ENCODE measurements at regions not wholly inside any gene's neighbourhood (a gene's known extent, or its start where the extent isn't known, plus 50 kb on each side); places are given as distances from the start of the nearest gene placed in this dataset.

DNA sequence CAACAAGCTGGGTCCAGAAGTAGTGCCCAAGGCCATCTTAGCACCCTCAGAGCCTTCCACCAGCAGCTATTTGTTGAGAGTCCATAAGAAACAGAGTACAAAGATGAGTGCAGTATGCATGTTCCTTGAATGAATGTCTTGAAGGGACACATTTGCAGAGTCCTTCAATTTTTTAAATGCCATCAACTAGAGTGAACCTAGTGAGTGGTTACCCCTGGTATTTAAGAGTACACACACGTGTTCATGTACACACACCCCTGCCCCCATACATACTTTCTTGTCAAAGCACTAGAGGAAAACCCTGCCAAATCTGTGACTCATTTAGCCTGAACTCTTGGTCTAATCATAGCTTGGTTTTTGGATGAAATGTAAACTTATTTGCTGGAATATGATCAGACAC lies 84.5 kb upstream of the GALNT15 start:
- H3K36me3 ChIP-seq (ENCODE audit: insufficient read depth, low read length) = no peaks in the 10 kb centered on the region
- TF ChIP-seq POLR2AphosphoS5 (IDR thresholded peaks at IDR 0.05) (no peak), RAD21 (conservative IDR thresholded peaks at IDR 0.05) (no peak), SMC3 (conservative IDR thresholded peaks at IDR 0.05; ENCODE audit: poor library complexity) (no peak), TAF1 (IDR thresholded peaks at IDR 0.05; ENCODE audit: low read depth) (no peak), MXI1 (conservative IDR thresholded peaks at IDR 0.05; ENCODE audit: poor library complexity, severe bottlenecking) (no peak), EP300 (conservative IDR thresholded peaks at IDR 0.05; ENCODE audit: poor library complexity, severe bottlenecking) (no peak), EZH2 (IDR thresholded peaks at IDR 0.05; ENCODE audit: borderline replicate concordance, insufficient read depth, low read length, poor library complexity, severe bottlenecking) (no peak)
- TF ChIP-seq, protein P1, sequence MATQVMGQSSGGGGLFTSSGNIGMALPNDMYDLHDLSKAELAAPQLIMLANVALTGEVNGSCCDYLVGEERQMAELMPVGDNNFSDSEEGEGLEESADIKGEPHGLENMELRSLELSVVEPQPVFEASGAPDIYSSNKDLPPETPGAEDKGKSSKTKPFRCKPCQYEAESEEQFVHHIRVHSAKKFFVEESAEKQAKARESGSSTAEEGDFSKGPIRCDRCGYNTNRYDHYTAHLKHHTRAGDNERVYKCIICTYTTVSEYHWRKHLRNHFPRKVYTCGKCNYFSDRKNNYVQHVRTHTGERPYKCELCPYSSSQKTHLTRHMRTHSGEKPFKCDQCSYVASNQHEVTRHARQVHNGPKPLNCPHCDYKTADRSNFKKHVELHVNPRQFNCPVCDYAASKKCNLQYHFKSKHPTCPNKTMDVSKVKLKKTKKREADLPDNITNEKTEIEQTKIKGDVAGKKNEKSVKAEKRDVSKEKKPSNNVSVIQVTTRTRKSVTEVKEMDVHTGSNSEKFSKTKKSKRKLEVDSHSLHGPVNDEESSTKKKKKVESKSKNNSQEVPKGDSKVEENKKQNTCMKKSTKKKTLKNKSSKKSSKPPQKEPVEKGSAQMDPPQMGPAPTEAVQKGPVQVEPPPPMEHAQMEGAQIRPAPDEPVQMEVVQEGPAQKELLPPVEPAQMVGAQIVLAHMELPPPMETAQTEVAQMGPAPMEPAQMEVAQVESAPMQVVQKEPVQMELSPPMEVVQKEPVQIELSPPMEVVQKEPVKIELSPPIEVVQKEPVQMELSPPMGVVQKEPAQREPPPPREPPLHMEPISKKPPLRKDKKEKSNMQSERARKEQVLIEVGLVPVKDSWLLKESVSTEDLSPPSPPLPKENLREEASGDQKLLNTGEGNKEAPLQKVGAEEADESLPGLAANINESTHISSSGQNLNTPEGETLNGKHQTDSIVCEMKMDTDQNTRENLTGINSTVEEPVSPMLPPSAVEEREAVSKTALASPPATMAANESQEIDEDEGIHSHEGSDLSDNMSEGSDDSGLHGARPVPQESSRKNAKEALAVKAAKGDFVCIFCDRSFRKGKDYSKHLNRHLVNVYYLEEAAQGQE (IDR thresholded peaks at IDR 0.05; ENCODE audit: borderline replicate concordance) = no peak
- TF ChIP-seq, protein P2, sequence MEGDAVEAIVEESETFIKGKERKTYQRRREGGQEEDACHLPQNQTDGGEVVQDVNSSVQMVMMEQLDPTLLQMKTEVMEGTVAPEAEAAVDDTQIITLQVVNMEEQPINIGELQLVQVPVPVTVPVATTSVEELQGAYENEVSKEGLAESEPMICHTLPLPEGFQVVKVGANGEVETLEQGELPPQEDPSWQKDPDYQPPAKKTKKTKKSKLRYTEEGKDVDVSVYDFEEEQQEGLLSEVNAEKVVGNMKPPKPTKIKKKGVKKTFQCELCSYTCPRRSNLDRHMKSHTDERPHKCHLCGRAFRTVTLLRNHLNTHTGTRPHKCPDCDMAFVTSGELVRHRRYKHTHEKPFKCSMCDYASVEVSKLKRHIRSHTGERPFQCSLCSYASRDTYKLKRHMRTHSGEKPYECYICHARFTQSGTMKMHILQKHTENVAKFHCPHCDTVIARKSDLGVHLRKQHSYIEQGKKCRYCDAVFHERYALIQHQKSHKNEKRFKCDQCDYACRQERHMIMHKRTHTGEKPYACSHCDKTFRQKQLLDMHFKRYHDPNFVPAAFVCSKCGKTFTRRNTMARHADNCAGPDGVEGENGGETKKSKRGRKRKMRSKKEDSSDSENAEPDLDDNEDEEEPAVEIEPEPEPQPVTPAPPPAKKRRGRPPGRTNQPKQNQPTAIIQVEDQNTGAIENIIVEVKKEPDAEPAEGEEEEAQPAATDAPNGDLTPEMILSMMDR (IDR thresholded peaks at IDR 0.05; ENCODE audit: poor library complexity, severe bottlenecking) = no peak
- no peaks in the 10 kb centered on the region for H3K79me2 ChIP-seq (replicated peaks; ENCODE audit: insufficient read depth, low read length)
- H3K4me2 ChIP-seq (ENCODE audit: low read length) = no peak overlapping the region
- H3K27me3 ChIP-seq (ENCODE audit: insufficient read depth, low read depth, low read length) = no peaks in the 10 kb centered on the region
- no peak overlapping the region for H3K9ac ChIP-seq (ENCODE audit: low read length)
- H4K20me1 ChIP-seq (ENCODE audit: insufficient read depth) = no peaks in the 10 kb centered on the region
- no peaks in the 10 kb centered on the region for H3K9me2 ChIP-seq (ENCODE audit: insufficient read depth, low read length)
- no peak overlapping the region for H3K27ac ChIP-seq (ENCODE audit: low read length)
- no peaks in the 10 kb centered on the region for H3F3A ChIP-seq (ENCODE audit: insufficient read depth, low read length, poor library complexity, severe bottlenecking)
- no peak overlapping the region for H3K4me3 ChIP-seq (ENCODE audit: low read length)
- H3K9me3 ChIP-seq (ENCODE audit: low read length) = no peaks in the 10 kb centered on the region
- no peak overlapping the region for H2AFZ ChIP-seq (ENCODE audit: low read depth, low read length)

DNA sequence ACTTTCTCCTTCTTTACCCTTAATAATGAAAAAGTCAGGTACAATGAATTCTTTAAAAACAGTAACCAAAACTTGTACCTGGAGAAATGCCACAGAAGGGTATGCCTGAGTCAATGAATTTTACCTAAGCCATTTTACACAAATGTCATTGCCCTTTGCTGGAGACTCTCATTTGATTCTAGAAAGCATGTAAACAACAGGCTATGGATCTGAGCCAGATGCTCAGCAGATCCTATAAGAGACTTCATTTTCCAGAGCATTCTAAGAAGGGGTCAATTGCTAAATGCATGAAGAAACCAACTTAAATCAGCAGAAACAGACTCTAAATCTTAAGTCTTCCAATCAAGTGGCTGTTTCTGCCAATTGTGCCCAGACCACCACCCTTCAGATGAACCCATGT lies 83.8 kb upstream of the GALNT15 start:
- no peak overlapping the region for H2AFZ ChIP-seq (ENCODE audit: low read depth, low read length)
- H4K20me1 ChIP-seq (ENCODE audit: insufficient read depth) = no peaks in the 10 kb centered on the region
- no peaks in the 10 kb centered on the region for H3K79me2 ChIP-seq (replicated peaks; ENCODE audit: insufficient read depth, low read length)
- no peaks in the 10 kb centered on the region for H3K36me3 ChIP-seq (ENCODE audit: insufficient read depth, low read length)
- H3K9ac ChIP-seq (ENCODE audit: low read length) = no peak overlapping the region
- H3K9me2 ChIP-seq (ENCODE audit: insufficient read depth, low read length) = no peaks in the 10 kb centered on the region
- H3K4me3 ChIP-seq (ENCODE audit: low read length) = no peak overlapping the region
- no peaks in the 10 kb centered on the region for H3K27me3 ChIP-seq (ENCODE audit: insufficient read depth, low read depth, low read length)
- H3K27ac ChIP-seq (ENCODE audit: low read length) = no peak overlapping the region
- H3K4me2 ChIP-seq (ENCODE audit: low read length) = no peak overlapping the region
- TF ChIP-seq, protein P2 (IDR thresholded peaks at IDR 0.05; ENCODE audit: poor library complexity, severe bottlenecking) = no peak
- TF ChIP-seq MXI1 (conservative IDR thresholded peaks at IDR 0.05; ENCODE audit: poor library complexity, severe bottlenecking) = no peak
- TF ChIP-seq EZH2 (IDR thresholded peaks at IDR 0.05; ENCODE audit: borderline replicate concordance, insufficient read depth, low read length, poor library complexity, severe bottlenecking) = no peak
- TF ChIP-seq TAF1 (IDR thresholded peaks at IDR 0.05; ENCODE audit: low read depth) = no peak
- TF ChIP-seq, protein P1 (IDR thresholded peaks at IDR 0.05; ENCODE audit: borderline replicate concordance) = no peak
- no peak for TF ChIP-seq EP300 (conservative IDR thresholded peaks at IDR 0.05; ENCODE audit: poor library complexity, severe bottlenecking)
- TF ChIP-seq RAD21 (conservative IDR thresholded peaks at IDR 0.05) = no peak
- TF ChIP-seq SMC3 (conservative IDR thresholded peaks at IDR 0.05; ENCODE audit: poor library complexity) = no peak
- TF ChIP-seq POLR2AphosphoS5 (IDR thresholded peaks at IDR 0.05) = no peak
- no peaks in the 10 kb centered on the region for H3K9me3 ChIP-seq (ENCODE audit: low read length)
- no peaks in the 10 kb centered on the region for H3F3A ChIP-seq (ENCODE audit: insufficient read depth, low read length, poor library complexity, severe bottlenecking)
